RCC 7860 (cell line): ENCODE measurements at regions not wholly inside any gene's neighbourhood (a gene's known extent, or its start where the extent isn't known, plus 50 kb on each side); places are given as distances from the start of the nearest gene placed in this dataset.
"Not testable (repeated sequence)": the region's sequence is repeated elsewhere in the genome, so short reads cannot be mapped to it uniquely, and the experiment has no call there.

ENCODE experiments used
- DNase-seq: peaks from one replicate; pipeline ENCODE4 v3.0.0-alpha.2; 2015; ENCODE audit warnings: low spot score
- FAIRE-seq: peaks from 2 replicates; lab custom pipeline; 2012; peaks lifted over from hg19 to GRCh38; lab: Jason Lieb, UNC

DNA sequence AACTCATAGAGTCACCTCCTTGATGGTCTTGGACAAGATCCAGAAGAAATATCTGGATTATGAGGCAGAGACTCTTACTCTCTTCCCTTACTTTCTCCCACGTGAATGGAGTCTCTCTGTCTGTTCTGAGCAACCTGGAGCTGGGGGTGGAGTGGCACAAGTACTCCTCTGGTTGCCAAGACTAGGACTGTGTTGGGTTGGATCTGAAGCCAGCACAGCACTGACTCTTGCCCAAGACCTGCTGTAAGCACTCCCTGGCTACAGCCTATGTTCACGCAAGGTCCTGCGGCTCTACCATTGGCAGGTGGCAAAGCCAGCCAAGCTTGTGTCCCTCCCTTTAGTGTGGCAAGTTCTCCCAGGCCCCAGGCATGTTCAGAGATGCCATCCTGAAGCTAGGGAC is 488.2 kb upstream of the NRG3 start:
- no peak for FAIRE-seq
- DNase-seq: no peak

DNA sequence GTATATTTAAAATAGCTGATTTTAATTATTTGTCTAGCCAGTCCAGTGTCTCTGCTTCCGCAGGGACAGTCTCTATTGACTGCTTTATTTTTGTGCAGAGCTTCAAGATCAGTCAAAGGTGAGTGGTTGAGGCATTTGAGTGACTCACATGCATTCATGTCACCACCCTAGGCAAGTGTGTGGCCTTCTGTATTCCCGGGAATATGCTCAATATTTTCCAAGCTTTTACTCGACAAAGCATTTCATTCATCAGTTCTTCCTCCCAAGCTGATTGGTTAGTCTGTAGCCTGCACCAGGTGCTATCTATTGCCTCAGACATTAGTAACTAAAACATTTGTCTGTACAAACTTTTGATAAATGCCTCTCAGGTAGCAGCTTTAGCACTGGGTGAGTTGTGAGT is 471.5 kb upstream of the NRG3 start:
- DNase-seq (no peak), FAIRE-seq (no peak)

DNA sequence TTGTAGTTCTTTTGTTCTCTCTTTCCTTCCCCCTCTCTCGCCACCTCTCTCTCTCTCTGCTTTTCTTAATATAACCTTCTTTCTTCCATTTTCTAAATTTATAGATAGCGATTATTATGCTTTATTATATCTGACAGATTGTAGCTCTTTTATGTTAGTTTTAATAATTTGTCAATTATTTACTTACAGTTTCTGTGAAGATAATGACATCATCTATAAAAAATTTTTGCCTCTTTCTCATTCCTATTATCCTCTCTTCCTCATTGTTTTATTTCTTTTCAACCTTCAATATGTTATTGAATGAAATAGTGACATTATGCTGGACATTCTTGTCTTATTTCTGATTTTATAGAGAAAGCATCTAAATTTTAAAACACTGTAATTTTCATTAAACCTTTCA is 469.6 kb upstream of the NRG3 start:
- DNase-seq (no peak), FAIRE-seq (no peak)

DNA sequence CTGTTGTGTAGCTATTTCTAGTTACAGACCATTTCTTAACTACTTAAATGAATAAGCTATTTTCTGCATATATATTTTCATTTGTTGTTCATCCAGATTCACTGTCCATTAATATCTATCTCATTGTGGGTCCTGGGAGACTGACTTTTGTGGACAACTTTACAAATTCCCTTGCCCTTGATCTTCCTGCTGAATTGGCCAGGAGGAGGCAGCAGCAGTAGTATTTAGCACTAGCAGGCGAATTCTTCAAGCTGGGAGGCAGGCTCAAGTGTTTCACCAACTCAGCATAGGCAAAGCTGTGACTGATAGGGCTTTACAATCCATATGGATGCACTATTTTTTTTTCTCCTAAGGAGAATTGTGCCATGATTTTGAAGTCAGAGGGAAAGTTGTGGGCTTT is 461.0 kb upstream of the NRG3 start:
- no peak for DNase-seq
- FAIRE-seq: no peak

GRCh38 chr10:81426722-81427121 is 448.3 kb upstream of the NRG3 start:
- no peak for FAIRE-seq
- DNase-seq: no peak

GRCh38 chr10:81428456-81429134 is 446.4 kb upstream of the NRG3 start:
- DNase-seq: no peak

GRCh38 chr10:81439445-81439844 is 435.5 kb upstream of the NRG3 start:
- DNase-seq: no peak
- FAIRE-seq: no peak

More at GRCh38 chr10:81428456-81429134, 446.4 kb upstream of the NRG3 start:
- no peak for FAIRE-seq

DNA sequence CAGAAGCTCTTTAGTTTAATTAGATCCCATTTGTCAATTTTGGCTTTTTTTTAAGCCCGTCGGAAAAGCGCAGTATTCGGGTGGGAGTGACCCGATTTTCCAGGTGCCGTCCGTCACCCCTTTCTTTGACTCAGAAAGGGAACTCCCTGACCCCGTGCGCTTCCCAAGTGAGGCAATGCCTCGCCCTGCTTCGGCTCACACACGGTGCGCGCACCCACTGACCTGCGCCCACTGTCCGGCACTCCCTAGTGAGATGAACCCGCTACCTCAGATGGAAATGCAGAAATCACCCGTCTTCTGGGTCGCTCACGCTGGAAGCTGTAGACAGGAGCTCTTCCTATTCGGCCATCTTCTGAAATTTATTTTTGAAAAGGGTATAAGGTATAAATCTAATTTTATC is 433.4 kb upstream of the NRG3 start:
- FAIRE-seq, DNase-seq: not testable (repeated sequence)

DNA sequence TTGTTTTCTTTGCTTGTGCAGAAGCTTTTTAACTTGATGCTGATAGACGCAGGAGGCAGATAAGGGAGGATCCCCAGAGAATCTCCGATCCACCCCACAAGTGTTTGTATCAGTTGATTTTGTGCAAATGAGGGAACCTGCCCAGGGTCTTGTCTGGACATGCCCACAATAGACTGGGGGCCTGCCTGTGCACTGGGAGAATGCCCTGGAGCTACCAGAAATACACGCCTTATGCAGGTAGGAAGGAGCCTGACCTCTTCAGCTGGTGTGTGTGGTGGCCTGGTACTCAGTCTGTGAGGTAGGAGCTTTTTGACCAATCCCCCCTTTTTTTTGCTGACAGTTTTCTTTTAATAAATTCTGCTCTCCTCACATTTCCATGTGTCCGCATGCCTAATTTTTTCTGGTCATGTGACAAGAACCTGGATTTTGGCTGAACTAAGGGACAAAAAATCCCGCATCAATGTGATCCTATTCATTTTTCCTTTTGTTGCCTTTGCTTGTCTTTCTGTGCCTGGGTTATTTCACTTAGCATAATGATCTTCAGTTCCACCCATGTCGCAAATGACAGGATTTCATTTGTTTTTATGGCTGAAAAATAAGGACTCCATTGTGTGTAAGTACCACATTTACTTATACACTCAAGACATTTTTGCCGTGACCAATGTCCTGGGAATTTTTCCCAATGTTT is 430.6 kb upstream of the NRG3 start:
- DNase-seq (no peak), FAIRE-seq (no peak)

DNA sequence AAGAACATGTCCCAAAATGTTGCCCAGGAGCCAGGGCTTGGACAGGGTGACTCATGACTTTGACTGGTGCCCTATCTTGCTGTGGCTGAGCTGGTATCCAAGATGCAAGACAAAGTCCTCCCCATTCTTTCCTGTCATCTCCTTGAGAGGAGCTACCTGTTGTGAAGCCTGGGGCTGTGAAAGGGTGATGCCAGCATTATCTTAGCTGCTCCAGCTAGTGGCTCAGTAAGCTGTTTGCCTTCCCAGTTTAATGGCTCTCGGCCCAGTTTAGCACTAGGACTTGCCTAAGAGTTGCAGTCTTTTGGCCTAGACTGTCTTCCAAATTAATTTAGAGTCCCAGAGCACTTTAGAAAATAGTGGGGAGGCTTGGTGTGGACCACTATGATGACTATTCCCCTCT is 424.3 kb upstream of the NRG3 start:
- no peak for DNase-seq
- FAIRE-seq: no peak

- FAIRE-seq: no peak
- DNase-seq: no peak
Observed at GRCh38 chr10:81472927-81473470, 402.0 kb upstream of the NRG3 start.

DNA sequence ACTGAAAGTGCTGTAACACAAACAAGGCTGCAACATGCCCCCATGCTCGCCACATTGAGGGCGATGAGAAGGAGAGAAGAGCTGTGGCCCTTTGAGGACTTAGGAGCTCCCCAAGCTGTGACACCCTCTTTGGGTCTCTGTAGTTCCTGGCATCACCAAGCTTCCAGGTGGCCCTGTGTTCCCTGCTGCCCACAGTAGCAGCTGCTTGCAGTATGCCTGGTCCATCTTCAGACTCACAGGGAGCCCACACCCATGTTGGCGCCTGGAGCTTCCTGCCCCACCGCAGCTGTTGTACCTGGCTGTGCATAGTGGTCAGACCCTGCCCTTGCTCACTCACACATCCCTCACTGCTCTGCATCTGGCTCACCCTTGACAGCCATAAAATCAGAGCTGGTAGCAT is 401.2 kb upstream of the NRG3 start:
- FAIRE-seq (no peak), DNase-seq (no peak)

DNA sequence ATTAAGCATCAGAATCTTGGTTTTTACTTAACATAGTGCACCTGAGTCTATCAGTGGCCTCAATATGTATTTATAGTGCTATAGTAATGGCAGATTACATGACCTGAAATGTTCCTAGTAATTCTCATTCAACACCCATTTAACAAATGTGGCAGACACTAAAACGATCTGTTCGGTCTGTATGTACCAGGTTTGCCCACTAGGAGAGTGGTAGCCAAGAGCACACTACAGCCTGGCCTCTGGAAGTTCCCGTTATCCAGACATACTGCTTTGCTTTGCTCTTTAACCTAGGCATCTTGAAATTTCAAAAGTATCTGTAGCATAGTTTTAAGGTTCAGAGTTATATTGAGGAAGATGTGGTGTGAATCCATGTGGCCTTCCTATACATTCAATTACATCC is 395.7 kb upstream of the NRG3 start:
- FAIRE-seq (no peak), DNase-seq (no peak)

GRCh38 chr10:81496626-81497025 is 378.4 kb upstream of the NRG3 start:
- no peak for DNase-seq
- FAIRE-seq: no peak

DNA sequence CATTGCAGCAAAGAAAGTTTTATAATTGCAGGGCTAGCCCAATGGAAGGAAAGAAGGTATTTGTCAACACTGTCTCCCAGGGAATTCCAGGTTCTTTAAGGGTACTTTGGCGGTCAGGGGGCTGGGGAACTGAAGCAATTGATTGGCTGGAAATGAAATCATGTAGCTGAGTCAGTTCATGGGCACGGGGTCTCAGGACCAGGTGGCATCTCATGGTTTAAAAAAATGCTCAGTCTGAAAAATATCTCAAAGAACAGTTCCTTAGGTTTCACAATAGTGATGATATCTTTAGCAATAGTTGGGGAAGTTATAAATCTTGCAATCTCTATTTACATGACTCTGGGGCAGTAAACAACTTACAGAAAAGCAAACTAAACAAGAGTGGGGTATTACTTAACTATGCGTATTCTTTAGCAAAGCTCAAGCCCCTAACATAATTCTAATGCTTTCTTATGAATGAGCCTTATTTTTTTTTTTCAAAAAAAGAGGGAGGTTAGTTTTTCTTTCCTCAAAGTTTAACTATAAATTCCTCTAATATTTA is 376.9 kb upstream of the NRG3 start:
- DNase-seq: no peak

GRCh38 chr10:81502677-81503359 is 372.2 kb upstream of the NRG3 start:
- DNase-seq (no peak), FAIRE-seq (no peak)

More for the DNA sequence above, 376.9 kb upstream of the NRG3 start:
- FAIRE-seq: no peak

DNA sequence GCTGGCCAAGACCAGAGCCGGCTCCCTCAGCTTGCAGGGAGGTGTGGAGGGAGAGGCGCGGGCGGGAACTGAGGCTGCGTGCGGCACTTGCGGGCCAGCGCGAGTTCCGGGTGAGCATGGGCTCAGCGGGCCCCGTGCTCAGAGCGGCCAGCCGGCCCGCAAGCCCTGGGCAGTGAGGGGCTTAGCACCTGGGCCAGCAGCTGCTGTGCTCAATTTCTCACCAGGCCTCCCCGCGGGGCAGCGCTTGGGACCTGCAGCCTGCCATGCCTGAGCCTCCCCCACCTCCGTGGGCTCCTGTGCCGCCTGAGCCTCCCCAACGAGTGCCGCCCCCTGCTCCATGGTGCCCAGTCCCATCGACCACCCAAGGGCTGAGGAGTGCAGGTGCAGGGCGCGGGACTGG is 369.2 kb upstream of the NRG3 start:
- DNase-seq, FAIRE-seq: not testable (repeated sequence)

DNA sequence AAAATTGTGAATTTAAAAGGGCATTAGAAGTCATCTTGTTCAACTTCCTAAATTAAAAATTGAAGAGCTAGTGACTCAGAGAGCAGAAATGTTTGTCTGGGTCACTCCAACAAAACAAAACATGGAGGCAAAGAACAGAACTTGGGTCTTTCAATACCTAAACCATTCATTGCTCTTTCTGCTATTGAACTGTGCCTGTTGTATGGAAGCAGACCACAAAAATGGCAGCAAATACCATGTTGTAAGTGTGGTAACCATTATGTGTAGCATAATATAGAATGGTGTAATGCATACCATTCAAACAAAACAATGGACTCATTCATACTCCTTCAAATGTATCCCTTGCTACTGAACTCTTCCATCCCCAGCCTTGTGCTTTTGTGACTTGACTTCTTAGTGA is 360.2 kb upstream of the NRG3 start:
- DNase-seq (no peak), FAIRE-seq (no peak)

- DNase-seq (no peak), FAIRE-seq (no peak)
Observed at GRCh38 chr10:81520688-81521087, 354.3 kb upstream of the NRG3 start.

- FAIRE-seq (no peak), DNase-seq (no peak)
Observed at GRCh38 chr10:81524467-81524866, 350.5 kb upstream of the NRG3 start.

- DNase-seq: no peak
- no peak for FAIRE-seq
Observed at GRCh38 chr10:81532403-81532802, 342.6 kb upstream of the NRG3 start.

- no peak for FAIRE-seq
- no peak for DNase-seq
Observed at GRCh38 chr10:81534991-81535390, 340.0 kb upstream of the NRG3 start.
